ENCODE measurements at regions not wholly inside any gene's neighbourhood (a gene's known extent, or its start where the extent isn't known, plus 50 kb on each side); places are given as distances from the start of the nearest gene placed in this dataset.

DNA sequence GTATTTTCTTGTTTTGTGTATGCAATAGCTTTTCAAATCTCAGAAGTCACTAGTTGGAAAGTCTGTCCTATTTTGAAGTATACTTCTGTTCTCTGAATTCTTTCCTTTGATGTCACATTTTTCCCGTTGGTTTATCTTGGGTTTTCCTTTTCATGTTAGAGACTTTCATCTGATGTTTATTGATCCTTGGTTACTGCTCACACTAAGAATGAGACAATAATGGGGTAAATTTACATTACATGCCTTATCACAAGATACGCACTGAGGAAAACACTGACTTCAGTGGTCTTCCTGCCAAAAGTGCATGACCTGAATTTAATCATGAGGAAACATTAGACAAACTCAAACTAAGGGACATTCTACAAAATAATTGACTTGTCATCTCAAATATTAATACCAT lies 63.5 kb upstream of the C1GALT1 start:
- TF ChIP-seq, protein P1, sequence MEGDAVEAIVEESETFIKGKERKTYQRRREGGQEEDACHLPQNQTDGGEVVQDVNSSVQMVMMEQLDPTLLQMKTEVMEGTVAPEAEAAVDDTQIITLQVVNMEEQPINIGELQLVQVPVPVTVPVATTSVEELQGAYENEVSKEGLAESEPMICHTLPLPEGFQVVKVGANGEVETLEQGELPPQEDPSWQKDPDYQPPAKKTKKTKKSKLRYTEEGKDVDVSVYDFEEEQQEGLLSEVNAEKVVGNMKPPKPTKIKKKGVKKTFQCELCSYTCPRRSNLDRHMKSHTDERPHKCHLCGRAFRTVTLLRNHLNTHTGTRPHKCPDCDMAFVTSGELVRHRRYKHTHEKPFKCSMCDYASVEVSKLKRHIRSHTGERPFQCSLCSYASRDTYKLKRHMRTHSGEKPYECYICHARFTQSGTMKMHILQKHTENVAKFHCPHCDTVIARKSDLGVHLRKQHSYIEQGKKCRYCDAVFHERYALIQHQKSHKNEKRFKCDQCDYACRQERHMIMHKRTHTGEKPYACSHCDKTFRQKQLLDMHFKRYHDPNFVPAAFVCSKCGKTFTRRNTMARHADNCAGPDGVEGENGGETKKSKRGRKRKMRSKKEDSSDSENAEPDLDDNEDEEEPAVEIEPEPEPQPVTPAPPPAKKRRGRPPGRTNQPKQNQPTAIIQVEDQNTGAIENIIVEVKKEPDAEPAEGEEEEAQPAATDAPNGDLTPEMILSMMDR (optimal IDR thresholded peaks at IDR 0.05 in 1 of 3, IDR thresholded peaks at IDR 0.05 in 1 of 3, conservative IDR thresholded peaks at IDR 0.05 in 1 of 3; ENCODE audit: extremely low read depth in 1 of 3, insufficient read depth in 2 of 3, low read length in 3 of 3), result no peak
- TF ChIP-seq EZH2 (IDR thresholded peaks at IDR 0.05; ENCODE audit: low read length), result no peak
